ENCODE measurements at regions not wholly inside any gene's neighbourhood (a gene's known extent, or its start where the extent isn't known, plus 50 kb on each side); places are given as distances from the start of the nearest gene placed in this dataset.

DNA sequence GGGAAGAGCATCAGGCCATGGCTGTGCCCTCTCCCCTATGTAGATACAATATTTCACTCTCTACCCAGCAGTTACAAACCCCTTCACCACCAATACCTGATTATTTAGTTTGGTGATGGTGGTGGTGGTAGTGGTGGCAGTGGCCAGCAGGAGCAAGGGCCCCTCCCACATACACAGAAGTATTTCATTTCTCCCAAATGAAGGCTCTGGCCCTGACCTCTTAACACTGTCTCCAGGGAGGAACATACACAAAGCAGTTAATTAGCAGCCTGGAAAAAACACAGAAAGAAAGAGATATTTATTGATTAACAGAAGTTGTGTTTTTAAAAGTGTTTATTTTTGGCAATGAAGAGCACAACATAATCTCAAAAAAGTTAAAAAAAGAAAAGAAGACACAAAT is 212.7 kb upstream of the SAMSN1 start:
- TF ChIP-seq, protein P1, sequence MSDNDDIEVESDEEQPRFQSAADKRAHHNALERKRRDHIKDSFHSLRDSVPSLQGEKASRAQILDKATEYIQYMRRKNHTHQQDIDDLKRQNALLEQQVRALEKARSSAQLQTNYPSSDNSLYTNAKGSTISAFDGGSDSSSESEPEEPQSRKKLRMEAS (IDR thresholded peaks at IDR 0.05; ENCODE audit: low read depth, low read length) = no peak
- TF ChIP-seq, protein P2, sequence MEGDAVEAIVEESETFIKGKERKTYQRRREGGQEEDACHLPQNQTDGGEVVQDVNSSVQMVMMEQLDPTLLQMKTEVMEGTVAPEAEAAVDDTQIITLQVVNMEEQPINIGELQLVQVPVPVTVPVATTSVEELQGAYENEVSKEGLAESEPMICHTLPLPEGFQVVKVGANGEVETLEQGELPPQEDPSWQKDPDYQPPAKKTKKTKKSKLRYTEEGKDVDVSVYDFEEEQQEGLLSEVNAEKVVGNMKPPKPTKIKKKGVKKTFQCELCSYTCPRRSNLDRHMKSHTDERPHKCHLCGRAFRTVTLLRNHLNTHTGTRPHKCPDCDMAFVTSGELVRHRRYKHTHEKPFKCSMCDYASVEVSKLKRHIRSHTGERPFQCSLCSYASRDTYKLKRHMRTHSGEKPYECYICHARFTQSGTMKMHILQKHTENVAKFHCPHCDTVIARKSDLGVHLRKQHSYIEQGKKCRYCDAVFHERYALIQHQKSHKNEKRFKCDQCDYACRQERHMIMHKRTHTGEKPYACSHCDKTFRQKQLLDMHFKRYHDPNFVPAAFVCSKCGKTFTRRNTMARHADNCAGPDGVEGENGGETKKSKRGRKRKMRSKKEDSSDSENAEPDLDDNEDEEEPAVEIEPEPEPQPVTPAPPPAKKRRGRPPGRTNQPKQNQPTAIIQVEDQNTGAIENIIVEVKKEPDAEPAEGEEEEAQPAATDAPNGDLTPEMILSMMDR (IDR thresholded peaks at IDR 0.05; ENCODE audit: low read depth, low read length) = no peak
- TF ChIP-seq MYC (IDR thresholded peaks at IDR 0.05; ENCODE audit: low read depth, low read length) = no peak
